MM.1S (cell line): ENCODE measurements at regions not wholly inside any gene's neighbourhood (a gene's known extent, or its start where the extent isn't known, plus 50 kb on each side); places are given as distances from the start of the nearest gene placed in this dataset.

Experiments
- DNase-seq: peaks from one replicate; pipeline ENCODE4 v3.0.0-alpha.2; 2015
- H2AFZ ChIP-seq: fragments of 300-600 bp; sonication (generic); 2 replicates; pipeline ENCODE4 v1.6.0; 2016; ENCODE audit warnings: antibody characterized with exemption, low read length
- H3F3A ChIP-seq: fragments of 300-600 bp; sonication (generic); 2 replicates; pipeline ENCODE4 v1.6.1; 2016; ENCODE audit warnings: mild to moderate bottlenecking, antibody characterized with exemption, low read length, moderate library complexity, mixed read lengths; ENCODE audit not compliant: insufficient read depth
- H3K27ac ChIP-seq: fragments of 300-600 bp; sonication (generic); 2 replicates; pipeline ENCODE4 v1.5.1; 2016; ENCODE audit warnings: mild to moderate bottlenecking, low read length
- H3K27me3 ChIP-seq: fragments of 300-600 bp; sonication (generic); replicated peaks from 2 replicates; pipeline ENCODE4 v1.6.0; 2016; ENCODE audit warnings: low read length; ENCODE audit not compliant: insufficient read depth
- H3K36me3 ChIP-seq: fragments of 300-600 bp; sonication (generic); replicated peaks from 2 replicates; pipeline ENCODE4 v1.6.1; 2016; ENCODE audit warnings: mild to moderate bottlenecking, low read length, mixed read lengths; ENCODE audit not compliant: insufficient read depth
- H3K4me1 ChIP-seq: fragments of 300-600 bp; sonication (generic); 2 replicates; pipeline ENCODE4 v1.6.1; 2016; ENCODE audit warnings: low read length, mixed read lengths
- H3K4me2 ChIP-seq: fragments of 300-600 bp; sonication (generic); 2 replicates; pipeline ENCODE4 v1.6.0; 2016; ENCODE audit warnings: low read depth, low read length
- H3K4me3 ChIP-seq: fragments of 300-600 bp; sonication (generic); 2 replicates; pipeline ENCODE4 v1.5.1; 2016; ENCODE audit warnings: low read length, mixed read lengths
- H3K79me2 ChIP-seq: fragments of 300-600 bp; sonication (generic); 2 replicates; pipeline ENCODE4 v1.6.1; 2016; ENCODE audit warnings: mixed run types, low read length, mixed read lengths
- H3K9ac ChIP-seq: fragments of 300-600 bp; sonication (generic); 2 replicates; pipeline ENCODE4 v1.6.1; 2016; ENCODE audit warnings: low read length, mixed read lengths
- H3K9me2 ChIP-seq: fragments of 300-600 bp; sonication (generic); replicated peaks from 2 replicates; pipeline ENCODE4 v1.6.1; 2016; ENCODE audit warnings: mild to moderate bottlenecking, low read length, mixed read lengths; ENCODE audit not compliant: insufficient read depth
- H3K9me3 ChIP-seq: fragments of 300-600 bp; sonication (generic); replicated peaks from 2 replicates; pipeline ENCODE4 v1.6.1; 2016; ENCODE audit warnings: mild to moderate bottlenecking, low read length, mixed read lengths; ENCODE audit not compliant: insufficient read depth
- H4K20me1 ChIP-seq: fragments of 300-600 bp; sonication (generic); 2 replicates; pipeline ENCODE4 v1.6.1; 2016; ENCODE audit warnings: mild to moderate bottlenecking, low read length, moderate library complexity, mixed read lengths; ENCODE audit not compliant: insufficient read depth
- EZH2 ChIP-seq: fragments of 300-600 bp; sonication (generic); optimal IDR thresholded peaks from 2 replicates; pipeline ENCODE3; 2017; ENCODE audit warnings: low read depth, mild to moderate bottlenecking, antibody characterized with exemption, low read length, mixed read lengths
- EZH2phosphoT487 ChIP-seq: fragments of 300-600 bp; sonication (generic); IDR thresholded peaks from 2 replicates; pipeline ENCODE4 v1.6.1; 2018; ENCODE audit warnings: antibody characterized with exemption, low read length
- TF ChIP-seq, protein P1 (sequence below): fragments of 300-600 bp; sonication (generic); IDR thresholded peaks from 2 replicates; pipeline ENCODE4 v1.5.1; 2016; ENCODE audit warnings: antibody characterized with exemption, low read length, mixed read lengths

DNA sequence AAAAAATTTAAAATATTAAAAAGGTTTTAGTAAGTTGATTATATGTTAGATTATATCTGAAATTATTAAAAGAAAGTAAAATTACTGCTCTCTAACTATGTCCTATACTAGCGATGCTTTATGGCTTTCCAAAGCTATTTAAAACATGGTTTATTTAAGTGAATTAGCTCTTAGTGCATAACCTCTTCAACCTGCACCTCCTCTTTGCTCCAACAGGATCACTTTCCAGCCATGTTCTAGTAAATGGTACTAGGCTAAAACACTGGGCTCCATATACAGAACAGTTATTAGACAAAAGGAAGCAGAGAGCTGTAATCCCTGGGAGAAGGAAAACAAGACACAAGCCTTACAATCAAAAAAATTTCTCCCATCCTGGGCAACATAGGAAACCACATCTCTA lies 314.9 kb upstream of the ECI2 start:
- Histone ChIP-seq H3K4me3 (no peak overlapping the region), H3K27ac (no peak overlapping the region), H3K36me3 (no peaks in the 10 kb centered on the region), H3K9ac (no peak overlapping the region), H3K4me2 (no peak overlapping the region), H4K20me1 (no peaks in the 10 kb centered on the region), H3K9me2 (no peaks in the 10 kb centered on the region), H3K27me3 (no peaks in the 10 kb centered on the region), H3K4me1 (no peaks in the 10 kb centered on the region), H3F3A (no peaks in the 10 kb centered on the region), H3K9me3 (no peaks in the 10 kb centered on the region), H2AFZ (no peak overlapping the region), H3K79me2 (no peaks in the 10 kb centered on the region)
- TF ChIP-seq EZH2phosphoT487 (no peak), EZH2 (no peak)
- TF ChIP-seq, protein P1, sequence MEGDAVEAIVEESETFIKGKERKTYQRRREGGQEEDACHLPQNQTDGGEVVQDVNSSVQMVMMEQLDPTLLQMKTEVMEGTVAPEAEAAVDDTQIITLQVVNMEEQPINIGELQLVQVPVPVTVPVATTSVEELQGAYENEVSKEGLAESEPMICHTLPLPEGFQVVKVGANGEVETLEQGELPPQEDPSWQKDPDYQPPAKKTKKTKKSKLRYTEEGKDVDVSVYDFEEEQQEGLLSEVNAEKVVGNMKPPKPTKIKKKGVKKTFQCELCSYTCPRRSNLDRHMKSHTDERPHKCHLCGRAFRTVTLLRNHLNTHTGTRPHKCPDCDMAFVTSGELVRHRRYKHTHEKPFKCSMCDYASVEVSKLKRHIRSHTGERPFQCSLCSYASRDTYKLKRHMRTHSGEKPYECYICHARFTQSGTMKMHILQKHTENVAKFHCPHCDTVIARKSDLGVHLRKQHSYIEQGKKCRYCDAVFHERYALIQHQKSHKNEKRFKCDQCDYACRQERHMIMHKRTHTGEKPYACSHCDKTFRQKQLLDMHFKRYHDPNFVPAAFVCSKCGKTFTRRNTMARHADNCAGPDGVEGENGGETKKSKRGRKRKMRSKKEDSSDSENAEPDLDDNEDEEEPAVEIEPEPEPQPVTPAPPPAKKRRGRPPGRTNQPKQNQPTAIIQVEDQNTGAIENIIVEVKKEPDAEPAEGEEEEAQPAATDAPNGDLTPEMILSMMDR: no peak
- DNase-seq: no peak

DNA sequence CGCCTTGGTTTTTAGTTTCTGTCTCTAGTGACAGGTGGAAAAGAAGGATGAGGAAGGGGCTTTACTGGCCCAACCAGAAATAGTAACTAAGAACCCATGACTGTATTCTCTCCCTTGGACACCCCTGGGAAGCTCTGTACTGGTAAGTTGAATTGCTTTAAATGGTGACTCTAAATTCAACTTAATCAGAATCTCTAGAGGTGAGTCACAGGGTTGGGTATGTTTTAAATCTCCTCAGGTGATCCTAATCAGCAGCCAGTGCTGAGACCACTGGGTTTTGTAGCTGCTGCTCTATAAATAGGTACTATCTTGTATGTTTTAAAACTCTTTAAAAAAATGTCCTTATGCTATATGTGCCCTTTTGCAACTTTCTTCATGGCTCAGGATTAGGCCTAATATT lies 314.0 kb upstream of the ECI2 start:
- Histone ChIP-seq H3K79me2 (no peaks in the 10 kb centered on the region), H3K9me3 (no peaks in the 10 kb centered on the region), H3K27me3 (no peaks in the 10 kb centered on the region), H4K20me1 (no peaks in the 10 kb centered on the region), H2AFZ (no peak overlapping the region), H3K27ac (no peak overlapping the region), H3K4me1 (no peaks in the 10 kb centered on the region), H3K9ac (no peak overlapping the region), H3K36me3 (no peaks in the 10 kb centered on the region), H3K4me3 (no peak overlapping the region), H3K4me2 (no peak overlapping the region), H3K9me2 (no peaks in the 10 kb centered on the region), H3F3A (no peaks in the 10 kb centered on the region)
- no peak for DNase-seq
- TF ChIP-seq EZH2phosphoT487: no peak
- TF ChIP-seq, protein P1: no peak
- no peak for TF ChIP-seq EZH2

DNA sequence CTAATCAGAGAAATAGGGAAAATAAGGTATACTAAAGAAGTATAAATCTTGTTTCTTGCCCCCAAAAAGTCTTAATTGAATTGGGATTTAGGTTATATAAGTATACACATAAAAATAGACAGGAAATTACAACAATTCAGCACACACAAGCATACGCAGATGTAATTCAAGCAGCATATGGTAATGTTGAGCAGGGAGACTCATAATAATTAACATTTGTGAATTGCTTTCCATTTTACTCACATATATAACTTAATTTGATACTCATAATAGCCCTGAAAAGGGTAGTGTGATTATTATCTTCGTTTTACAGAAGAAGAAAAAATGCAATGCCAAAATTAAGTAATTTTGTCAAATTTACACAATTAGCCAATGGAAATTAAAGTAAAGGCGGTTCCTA lies 313.5 kb upstream of the ECI2 start:
- Histone ChIP-seq H2AFZ (no peak overlapping the region), H3K79me2 (no peaks in the 10 kb centered on the region), H3K4me2 (no peak overlapping the region), H3K4me3 (no peak overlapping the region), H3K27me3 (no peaks in the 10 kb centered on the region), H3F3A (no peaks in the 10 kb centered on the region), H3K9ac (no peak overlapping the region), H3K36me3 (no peaks in the 10 kb centered on the region), H3K9me3 (no peaks in the 10 kb centered on the region), H4K20me1 (no peaks in the 10 kb centered on the region), H3K4me1 (no peaks in the 10 kb centered on the region), H3K9me2 (no peaks in the 10 kb centered on the region), H3K27ac (no peak overlapping the region)
- DNase-seq: no peak
- TF ChIP-seq EZH2 (no peak), EZH2phosphoT487 (no peak)
- TF ChIP-seq, protein P1: no peak
